Peyer's patch (tissue), 4 donors: ENCODE measurements at regions not wholly inside any gene's neighbourhood (a gene's known extent, or its start where the extent isn't known, plus 50 kb on each side); places are given as distances from the start of the nearest gene placed in this dataset.

Source experiments
- CTCF ChIP-seq, 6 experiments: fragments of 450-650 bp in 4 of 6; fragments of 200-600 bp in 2 of 6; sonication (generic) in 1 of 6; IDR thresholded peaks; one replicate each; pipeline ENCODE4 v1.5.1; 2017 to 2019; ENCODE audit warnings: antibody characterized with exemption in 6 of 6, mild to moderate bottlenecking in 3 of 6, moderate library complexity in 1 of 6
- POLR2A ChIP-seq, 2 donors: fragments of 450-650 bp; IDR thresholded peaks; one replicate each; pipeline ENCODE4 v1.5.1; 2017; ENCODE audit warnings: antibody characterized with exemption in 2 of 2, mild to moderate bottlenecking in 2 of 2, moderate library complexity in 2 of 2

GRCh38 chr9:26669701-26670670 lies 222.6 kb downstream of the CAAP1 start:
- TF ChIP-seq POLR2A (IDR thresholded peaks at IDR 0.05), result no peak
- TF ChIP-seq CTCF (IDR thresholded peaks at IDR 0.05), result no peak
